ENCODE measurements at regions not wholly inside any gene's neighbourhood (a gene's known extent, or its start where the extent isn't known, plus 50 kb on each side); places are given as distances from the start of the nearest gene placed in this dataset.

- no peak for DNase-seq (ENCODE audit: low read depth)
- TF ChIP-seq CTCF (IDR thresholded peaks at IDR 0.05; ENCODE audit: insufficient read depth, low read length), result no peak
- H3K4me3 ChIP-seq (ENCODE audit: low read depth, low read length), result no peak overlapping the region
Measured at GRCh38 chr12:111182382-111182781, 186.5 kb downstream of the PHETA1 start.

GRCh38 chr12:111181143-111181726, 187.7 kb downstream of the PHETA1 start:
- no peak for TF ChIP-seq CTCF (IDR thresholded peaks at IDR 0.05; ENCODE audit: insufficient read depth, low read length)
- no peak overlapping the region for H3K4me3 ChIP-seq (ENCODE audit: low read depth, low read length)
- DNase-seq (ENCODE audit: low read depth), result peak; percentile 14

GRCh38 chr12:111180426-111181142, 188.3 kb downstream of the PHETA1 start:
- TF ChIP-seq CTCF (IDR thresholded peaks at IDR 0.05; ENCODE audit: insufficient read depth, low read length), result no peak
- no peak overlapping the region for H3K4me3 ChIP-seq (ENCODE audit: low read depth, low read length)
- DNase-seq (ENCODE audit: low read depth), result no peak

GRCh38 chr12:111178181-111179081, 190.5 kb downstream of the PHETA1 start:
- TF ChIP-seq CTCF (IDR thresholded peaks at IDR 0.05; ENCODE audit: insufficient read depth, low read length), result no peak
- DNase-seq (ENCODE audit: low read depth), result peak; percentile 16

GRCh38 chr12:111175396-111176094, 193.3 kb downstream of the PHETA1 start:
- H3K4me3 ChIP-seq (ENCODE audit: low read depth, low read length), result no peak overlapping the region
- DNase-seq (ENCODE audit: low read depth), result no peak
- no peak for TF ChIP-seq CTCF (IDR thresholded peaks at IDR 0.05; ENCODE audit: insufficient read depth, low read length)

More at GRCh38 chr12:111178181-111179081, 190.5 kb downstream of the PHETA1 start:
- H3K4me3 ChIP-seq (ENCODE audit: low read depth, low read length), result no peak overlapping the region

GRCh38 chr12:111174961-111175345, 193.9 kb downstream of the PHETA1 start:
- H3K4me3 ChIP-seq (ENCODE audit: low read depth, low read length), result no peak overlapping the region
- no peak for TF ChIP-seq CTCF (IDR thresholded peaks at IDR 0.05; ENCODE audit: insufficient read depth, low read length)
- no peak for DNase-seq (ENCODE audit: low read depth)

Data from fibroblast of the aortic adventitia (primary cell).